Kasumi-1 (cell line): ENCODE measurements at regions not wholly inside any gene's neighbourhood (a gene's known extent, or its start where the extent isn't known, plus 50 kb on each side); places are given as distances from the start of the nearest gene placed in this dataset.
"Not testable (repeated sequence)": the region's sequence is repeated elsewhere in the genome, so short reads cannot be mapped to it uniquely, and the experiment has no call there.

ENCODE experiments used
- DNase-seq, 2 experiments: peaks; one replicate each; lab custom pipeline; 2025; lab: John Stamatoyannopoulos, UW

DNA sequence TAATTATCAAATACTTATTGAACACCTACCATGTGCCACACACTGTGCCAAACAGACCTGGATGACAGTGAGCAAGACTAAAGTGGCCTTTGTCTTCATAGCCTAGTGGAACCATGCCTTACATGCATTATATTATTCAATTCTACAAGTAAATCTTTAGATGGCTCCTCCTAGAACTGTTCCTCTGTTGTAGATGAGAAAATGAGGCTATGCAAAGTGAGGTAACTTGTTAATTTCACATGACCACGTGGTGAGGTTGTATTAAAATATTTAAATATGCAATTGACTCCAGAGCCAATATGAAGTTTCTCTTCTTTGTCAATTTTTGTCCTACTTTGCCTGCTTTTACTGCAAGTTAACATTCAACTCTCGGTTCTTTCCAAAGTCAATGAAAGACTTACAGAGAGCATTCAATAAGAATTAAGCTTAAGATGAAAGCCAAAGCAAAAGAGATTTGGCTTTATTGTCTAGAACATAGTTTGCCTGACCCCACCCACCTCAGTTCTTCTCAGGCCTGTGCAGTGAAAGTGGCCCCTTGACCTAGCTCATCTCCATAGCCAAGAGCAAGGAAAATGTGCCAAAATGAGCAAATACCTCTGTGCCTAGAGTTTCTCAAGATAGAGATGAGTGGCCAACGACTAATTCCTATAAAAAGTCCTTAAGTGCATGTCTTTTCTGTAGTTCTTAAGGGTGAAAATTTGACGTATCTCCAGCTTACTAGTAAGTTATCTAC, 263.2 kb upstream of the NFIA start:
- DNase-seq, result no peak

DNA sequence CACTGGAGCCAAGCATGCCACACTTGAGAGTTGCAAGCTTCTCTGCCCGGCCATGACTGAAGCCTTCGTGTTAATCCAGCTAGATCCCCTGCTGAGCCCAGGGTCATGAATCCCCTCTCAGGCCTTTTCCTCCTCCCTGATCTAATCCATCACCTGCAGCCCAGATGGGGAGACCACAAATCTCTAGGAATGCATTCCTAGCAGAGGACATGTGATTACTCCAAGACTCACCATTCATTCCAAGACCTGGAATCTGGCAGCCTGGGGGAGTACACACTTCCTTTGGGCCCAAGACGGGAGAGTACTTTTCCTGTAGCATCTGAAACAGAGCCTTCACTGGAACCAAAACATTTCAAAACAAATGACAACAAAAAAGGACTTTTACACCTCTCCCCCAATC, 269.3 kb upstream of the NFIA start:
- DNase-seq, result no peak

DNA sequence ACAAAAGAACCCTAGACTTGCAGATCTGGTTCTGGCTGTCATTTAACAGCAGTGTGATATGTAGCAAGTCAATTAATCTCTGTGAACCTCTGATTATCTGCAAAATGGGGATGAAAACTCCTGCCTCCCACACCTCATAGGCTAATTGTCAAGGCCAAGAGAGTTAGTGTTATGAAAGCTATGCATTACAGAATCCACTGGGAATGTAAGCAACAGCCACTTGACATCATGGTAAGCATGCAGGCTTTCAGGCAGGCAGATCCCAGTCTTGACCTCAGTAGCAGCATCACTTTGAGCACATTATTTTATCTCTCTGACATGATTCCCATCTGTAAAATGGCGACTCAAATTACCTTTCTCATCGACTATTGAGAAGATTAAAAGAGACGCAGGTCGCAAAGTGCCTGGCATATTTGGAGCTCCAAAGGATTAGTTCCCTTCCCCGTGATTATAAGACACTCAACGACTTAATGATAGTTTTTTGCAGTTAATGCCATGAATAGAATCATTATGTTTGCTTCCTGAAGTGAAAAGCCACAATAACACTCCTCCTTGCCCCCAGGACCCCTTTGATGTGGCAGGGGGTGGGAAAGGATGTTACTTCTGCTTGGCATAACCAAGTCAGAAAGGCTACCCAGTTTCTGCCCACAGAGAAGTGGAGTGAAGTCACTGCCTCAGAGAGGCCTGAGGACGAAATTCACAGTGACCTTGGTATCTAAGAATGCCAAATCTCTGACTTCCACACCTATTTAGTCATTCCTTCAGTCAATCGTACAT, 273.0 kb upstream of the NFIA start:
- no peak for DNase-seq

DNA sequence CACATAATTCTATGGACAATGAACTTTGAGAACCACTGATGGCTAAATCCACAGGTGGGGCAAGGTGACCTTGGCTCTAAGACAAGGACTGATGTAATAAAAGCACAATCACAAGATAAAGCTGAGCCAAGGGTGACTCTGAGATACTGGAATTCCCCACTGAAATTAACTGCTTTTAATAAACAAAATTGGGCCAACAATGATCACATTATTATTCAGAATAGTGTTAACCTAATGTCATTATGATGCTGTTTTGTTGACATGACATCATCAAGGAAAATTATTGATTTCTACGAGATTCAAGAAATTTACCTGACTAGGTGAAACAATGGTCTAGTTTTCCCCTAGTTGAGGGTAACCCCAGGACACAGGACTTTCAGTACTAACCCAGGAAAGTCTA, 273.7 kb upstream of the NFIA start:
- no peak for DNase-seq

DNA sequence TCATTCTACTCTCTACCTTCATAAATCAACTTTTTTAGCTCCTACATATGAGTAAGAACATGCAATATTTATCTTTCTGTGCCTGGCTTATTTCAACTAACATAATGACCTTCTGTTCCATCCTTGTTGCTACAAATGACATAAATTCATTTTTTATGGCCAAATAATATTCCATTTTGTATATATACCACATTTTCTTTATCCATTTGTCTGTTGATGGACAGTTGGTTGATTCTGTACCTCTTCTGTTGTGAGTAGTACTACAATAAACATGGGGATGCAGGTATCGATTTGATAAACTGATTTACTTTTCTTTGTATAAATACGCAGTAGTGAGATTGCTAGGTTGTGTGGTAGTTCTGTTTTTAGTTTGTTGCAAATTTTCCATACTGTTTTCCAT, 279.5 kb upstream of the NFIA start:
- DNase-seq, result no peak

DNA sequence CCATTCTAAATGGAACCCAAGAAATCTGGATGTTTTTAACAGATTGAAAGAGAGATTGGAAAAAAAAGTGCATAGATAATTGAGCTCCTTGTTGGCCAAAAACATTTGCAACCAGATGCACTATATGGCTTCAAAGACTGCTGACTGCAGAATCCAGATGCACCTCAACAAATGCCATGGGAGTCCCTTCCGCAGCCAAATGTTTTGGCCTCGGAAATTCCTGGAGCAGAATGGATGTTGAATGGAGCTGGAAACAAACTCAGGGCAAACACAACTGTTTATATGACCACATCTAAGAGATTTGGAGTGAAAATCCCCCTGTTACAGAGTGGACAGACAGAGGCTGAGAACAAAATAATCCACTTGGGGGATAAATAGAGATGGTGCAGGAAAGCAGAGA, 285.0 kb upstream of the NFIA start:
- DNase-seq, result no peak

DNA sequence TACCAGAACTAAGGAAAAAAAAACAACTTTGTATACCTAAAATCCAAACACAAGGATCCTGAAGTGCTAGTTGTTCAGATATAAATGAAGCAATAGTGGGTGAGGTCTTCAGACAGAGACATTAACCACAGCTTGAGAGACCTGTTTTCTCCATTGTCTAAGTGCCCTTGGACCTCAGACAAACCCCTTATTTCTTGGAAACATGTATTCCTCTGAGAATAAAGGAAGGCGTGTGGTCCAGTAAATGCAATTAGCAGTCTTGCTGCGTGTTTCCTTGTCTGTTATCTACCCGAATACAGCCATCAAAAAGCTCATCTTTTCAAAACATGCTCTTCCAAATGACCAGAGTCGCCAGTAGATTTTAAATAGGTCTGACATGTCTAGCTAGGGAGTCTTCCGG, 291.1 kb upstream of the NFIA start:
- no peak for DNase-seq

DNA sequence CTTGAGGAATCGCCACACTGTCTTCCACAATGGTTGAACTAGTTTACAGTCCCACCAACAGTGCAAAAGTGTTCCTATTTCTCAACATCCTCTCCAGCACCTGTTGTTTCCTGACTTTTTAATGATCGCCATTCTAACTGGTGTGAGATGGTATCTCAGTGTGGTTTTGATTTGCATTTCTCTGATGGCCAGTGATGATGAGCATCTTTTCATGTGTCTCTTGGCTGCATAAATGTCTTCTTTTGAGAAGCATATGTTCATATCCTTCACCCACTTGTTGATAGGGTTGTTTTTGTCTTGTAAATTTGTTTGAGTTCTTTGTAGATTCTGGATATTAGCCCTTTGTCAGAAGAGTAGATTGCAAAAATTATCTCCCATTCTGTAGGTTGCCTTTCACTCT, 309.3 kb upstream of the NFIA start:
- DNase-seq, result not testable (repeated sequence)

DNA sequence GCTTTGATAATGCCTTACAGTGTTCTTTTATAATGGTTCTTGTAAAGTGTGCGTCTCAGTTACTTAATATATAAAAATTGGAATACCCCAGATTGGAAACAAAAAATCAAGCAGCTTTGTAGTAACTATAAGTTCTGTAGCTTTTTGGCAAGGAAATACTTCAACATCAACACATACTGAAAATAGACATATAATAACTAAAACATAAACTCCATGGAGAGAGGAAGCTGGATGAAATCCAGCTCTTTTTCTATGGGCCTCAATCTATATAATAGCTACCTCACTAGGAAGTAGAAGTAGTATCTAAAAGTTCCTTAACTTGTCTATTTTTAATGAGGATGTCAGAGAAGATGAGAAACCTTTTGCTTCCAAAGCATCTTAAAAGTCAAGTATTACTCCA, 313.3 kb upstream of the NFIA start:
- no peak for DNase-seq

DNA sequence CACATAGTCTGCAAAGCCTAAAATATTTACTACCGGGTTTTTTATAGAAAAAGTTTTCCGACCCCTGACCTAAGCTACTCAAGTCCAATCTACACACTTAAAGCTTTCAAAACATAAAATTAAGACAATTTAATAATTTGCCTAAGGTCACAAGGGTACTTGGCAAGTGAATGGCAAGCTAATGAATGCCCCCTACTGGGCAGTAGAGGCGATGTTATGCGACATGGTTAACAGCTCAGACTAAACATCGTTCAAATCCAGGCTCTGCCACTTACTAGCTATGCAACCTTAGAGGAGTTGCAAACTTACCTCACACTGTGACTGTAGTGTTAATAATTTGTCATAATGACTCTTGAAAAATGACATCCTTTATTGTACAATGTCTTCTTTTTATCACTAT, 317.2 kb upstream of the NFIA start:
- peak in 1 of 2 experiments; percentile 2 for DNase-seq

DNA sequence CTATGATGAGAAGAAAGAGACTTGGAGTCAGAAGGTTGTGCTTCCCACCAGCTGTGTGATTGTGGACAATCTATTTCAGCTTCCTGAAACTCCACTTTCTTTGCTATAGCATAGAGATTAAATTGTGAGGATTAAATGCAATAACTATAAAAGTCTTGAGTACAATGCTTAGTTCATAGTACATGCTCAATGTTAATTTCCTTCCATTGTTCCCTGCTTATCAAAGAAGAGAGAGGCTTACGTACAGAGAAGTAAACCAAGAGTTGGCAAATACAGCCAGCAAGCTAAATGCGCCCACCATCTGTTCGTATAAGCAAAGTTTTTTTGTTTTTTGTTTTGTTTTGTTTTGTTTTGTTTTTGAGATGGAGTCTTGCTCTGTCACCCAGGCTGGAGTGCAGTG, 317.9 kb upstream of the NFIA start:
- no peak for DNase-seq

DNA sequence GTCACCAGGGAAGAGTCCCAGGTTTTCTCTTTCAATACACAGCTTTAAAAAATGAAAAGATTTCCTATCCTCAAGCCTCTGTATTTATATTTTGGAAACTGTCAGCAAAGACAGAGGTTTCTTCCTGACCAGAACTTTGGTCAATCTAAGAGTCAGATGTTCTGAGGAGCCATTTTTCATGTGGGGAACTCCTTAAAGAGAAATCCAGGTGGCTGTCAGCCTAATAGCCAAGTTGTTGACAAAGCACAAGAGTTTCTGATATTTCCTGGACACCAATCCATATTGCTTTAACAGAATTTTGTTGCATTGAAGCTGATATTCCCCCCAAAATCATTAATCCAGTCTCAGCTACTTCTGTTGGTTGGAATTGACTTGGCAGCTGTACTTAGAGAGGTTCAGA, 318.6 kb upstream of the NFIA start:
- no peak for DNase-seq

DNA sequence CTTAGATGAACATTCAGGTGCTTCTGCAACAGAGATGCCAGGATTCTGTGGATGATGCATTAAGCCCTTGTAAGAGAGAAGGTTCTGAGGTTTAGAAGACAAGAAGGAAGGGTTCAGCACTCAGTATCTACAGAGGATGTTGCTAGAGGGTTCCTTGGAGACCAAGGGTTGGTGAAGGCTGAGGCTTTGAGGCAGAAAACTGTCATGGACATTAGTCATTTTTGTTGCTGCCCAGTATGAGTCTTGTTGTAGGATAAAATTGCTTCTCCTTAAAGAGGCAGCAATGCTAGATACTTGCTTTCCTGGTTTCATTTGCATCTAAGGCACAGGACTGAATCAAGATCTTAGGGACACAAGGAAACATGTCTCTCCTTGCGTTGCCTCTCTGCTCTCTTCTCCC, 319.4 kb upstream of the NFIA start:
- no peak for DNase-seq

DNA sequence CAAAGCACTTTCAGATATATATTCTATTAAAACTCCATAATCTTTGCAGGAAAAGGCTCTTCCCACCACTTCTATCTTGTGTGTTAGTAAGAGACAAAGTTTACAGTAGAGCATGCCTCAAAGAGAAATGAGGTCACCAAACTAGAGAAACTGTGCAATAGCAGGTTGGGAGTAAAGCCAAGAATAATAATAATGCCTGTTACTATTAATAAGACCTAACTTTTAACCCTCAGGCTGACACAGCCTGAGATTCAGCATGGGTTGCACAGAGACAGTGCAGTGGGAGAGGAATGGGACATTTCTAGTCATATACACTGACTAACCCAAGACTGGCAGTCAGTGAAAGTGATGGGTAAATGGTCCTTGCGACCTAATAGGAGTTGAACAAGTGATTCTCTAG, 320.2 kb upstream of the NFIA start:
- no peak for DNase-seq

DNA sequence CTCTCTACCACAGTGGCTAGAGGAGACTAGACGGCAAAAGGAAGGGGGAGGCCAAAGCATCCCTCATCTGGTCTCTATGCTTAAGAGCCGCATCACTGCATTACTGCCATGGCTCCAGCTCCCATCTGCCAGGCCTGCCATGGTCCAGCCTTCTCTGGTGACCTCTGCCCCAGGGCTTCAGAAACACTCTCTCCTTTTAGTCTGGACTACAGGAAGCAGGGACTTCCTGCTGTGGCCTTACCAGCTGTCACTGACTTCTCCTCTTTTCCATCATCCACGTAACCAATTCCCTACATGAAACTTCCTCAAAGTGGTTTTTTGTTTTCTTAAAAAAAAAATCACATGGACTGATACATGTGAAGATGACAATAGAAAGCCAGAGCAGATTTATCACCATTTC, 323.1 kb upstream of the NFIA start:
- DNase-seq, result no peak

DNA sequence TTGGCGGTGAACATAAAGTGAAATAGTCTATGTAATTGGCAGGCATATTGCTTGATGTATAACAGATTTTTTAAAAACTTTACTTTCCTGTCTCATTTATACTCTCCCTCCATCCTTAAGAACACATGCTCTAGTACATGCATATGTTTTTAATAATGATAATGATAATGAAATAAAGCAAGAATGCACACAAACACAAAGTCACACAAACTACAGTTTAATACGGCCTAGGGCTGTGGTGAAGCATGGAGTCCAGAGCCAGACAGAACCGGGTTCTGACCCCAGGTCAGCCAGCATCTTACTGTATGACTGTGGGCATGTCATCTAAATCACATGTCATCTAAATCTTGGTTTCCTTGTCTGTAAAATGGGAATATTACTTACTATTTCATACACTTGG, 324.9 kb upstream of the NFIA start:
- no peak for DNase-seq

DNA sequence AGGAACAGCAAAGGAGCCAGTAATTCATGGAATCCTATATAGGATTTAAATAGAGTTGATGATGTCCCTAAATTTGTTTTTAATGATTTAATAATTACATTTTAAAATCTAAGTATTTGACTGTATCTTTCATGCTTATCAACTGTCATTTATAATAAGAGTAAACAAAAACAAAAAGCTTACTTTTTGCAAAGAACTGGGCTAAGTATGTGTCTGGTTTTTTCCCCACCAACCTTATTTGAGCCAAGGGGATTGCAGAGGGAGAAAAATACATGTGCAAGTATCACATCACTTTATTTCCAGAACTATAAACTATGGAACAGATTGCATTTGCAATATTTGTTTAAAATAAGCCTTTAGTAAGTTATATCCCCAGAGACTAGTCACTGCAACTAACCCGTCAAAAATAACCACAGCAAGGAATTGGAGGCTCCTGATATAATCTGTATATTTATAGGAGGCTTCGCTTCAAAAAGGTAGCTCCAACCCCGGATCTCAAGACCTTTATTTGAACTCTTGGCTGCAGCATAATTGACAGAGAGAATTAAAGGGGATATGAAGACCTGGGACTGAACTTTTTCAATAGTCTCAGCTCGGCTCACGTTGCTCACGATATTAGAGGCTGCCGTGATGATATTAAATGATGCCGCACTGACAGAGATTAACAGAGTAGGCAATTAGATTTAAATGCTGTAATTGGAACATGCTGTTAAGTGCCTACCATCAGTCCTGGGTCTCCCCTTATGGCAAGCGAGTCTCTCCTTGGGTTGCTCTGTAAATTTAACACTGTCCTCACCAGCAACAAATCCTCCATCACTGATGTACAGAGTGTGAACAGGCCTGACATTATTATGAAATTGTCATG, 329.1 kb upstream of the NFIA start:
- DNase-seq, result no peak

DNA sequence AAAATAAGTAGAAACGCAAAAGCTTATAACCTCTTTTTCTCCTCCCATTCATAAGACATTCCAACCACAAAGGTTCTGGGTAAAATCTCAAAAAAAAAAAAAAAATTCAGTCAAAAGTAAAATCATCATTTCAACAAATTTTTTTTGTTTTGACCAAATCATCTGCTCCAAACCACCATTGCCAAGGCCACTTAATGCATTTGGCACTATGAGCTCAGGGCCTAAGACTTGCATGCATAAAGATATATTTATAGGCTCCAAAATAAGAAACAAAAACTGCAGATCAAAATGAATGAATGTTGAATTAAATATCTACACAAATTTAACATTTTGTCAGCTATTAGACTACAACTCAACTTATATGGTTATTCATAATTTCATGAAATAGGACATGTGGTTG, 331.1 kb upstream of the NFIA start:
- no peak for DNase-seq

DNA sequence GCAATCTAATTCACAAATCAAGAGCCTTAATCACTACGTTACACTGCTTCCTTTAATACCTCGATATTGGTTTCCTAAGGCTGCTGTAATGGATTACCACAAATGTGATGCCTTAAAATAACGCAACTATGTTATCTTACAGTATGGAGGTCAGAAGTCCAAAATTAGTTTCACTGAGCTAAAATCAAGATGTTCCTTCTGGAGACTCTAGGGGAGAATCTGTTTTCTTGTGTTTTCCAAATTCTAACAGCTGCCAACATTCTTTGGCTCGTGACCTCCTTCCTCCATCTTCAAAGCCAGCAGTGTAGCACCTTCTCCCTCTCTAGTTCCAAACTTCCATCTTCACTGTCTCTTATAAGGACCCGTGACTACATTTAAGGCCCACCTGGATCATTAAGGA, 335.0 kb upstream of the NFIA start:
- DNase-seq, result no peak

DNA sequence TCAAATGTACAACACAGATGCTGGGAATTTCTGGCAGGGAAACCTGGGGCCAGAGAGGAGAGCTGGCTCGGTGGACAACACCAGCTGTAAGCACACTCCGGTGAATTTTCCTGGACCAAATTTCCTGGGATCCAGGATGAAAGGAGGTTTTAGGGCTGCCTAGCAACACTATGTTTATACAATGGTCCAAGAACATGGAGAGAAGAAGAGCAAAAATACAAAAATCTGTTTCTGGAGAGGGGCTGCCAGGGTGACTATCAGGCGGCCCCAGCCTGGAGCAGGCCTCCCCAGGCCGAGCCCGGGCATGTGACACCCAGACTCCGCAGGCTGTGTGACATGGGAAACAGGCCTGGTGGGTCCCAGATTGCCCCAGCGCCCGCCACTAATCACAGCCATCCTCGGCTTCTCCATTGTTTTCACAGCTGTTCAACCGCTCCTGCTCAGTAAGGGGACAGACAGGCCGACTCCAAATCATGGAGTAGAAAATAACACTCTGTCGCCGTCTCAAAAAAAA, 336.0 kb upstream of the NFIA start:
- no peak for DNase-seq

DNA sequence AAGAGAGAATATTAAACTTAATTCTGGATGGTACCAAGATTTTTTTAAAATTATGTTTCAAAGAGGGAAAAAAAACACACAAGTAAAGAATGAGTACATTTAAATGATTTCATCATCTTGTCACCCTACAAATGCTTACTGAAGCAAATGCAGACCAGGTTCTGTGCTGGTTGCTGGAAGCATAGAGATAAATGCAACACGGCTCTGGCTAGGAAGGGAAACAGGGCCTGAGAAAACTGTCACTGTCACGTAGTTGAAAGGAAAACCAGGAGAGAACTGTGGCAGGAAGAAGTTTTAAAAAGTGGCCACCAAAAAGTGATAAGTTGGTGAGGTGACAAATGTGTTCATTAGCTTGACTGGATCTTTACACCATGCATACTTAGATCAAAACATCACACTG, 336.9 kb upstream of the NFIA start:
- DNase-seq, result no peak

DNA sequence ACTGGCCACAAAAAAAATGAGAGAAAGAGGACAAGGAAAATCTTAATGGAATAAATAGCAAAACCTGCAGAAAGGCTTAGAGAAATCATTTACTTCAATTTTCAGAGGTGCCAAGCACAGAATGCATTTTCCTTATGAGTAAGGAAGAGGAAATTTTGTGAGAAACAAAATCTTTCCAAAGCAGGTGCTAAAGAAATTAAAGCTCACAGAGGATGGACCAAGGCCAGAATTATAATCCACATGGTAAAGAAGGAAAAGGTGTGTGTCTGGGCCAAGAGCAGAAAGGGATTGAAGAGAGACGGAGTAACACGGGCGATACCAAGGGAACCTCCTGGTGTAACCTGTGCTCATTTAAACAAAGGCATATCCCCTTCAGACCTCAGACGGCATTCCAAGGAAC, 340.0 kb upstream of the NFIA start:
- DNase-seq, result no peak

DNA sequence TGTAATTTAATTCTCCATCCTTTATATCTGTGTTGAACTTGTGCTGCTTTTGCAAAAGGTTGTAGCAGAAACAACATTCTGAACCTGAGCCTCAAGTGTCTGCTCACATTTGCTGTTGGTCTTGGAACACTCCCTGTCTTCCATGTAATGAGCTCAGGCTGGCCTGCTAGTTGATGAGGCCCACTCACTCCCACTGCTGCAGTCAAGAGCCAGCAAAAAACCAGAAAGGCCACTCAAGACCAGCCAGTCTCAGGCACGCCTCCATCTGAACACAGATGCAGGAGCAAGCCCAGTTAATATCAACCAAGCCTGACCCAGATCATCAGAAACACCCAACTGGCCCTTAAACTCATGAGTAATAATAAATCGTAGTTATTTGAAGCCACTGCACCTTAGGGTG, 342.2 kb upstream of the NFIA start:
- DNase-seq, result no peak
